Left ventricle myocardium inferior (tissue), 1 donor: ENCODE measurements at regions not wholly inside any gene's neighbourhood (a gene's known extent, or its start where the extent isn't known, plus 50 kb on each side); places are given as distances from the start of the nearest gene placed in this dataset.
"Not testable (repeated sequence)": the region's sequence is repeated elsewhere in the genome, so short reads cannot be mapped to it uniquely, and the experiment has no call there.

Experiments
- DNase-seq: peaks from one replicate; pipeline ENCODE4 v3.0.0-alpha.2; 2020
- H3K27ac ChIP-seq: fragments of 200-600 bp; replicated peaks from 2 replicates; pipeline ENCODE4 v1.8.0; 2021
- H3K27me3 ChIP-seq: fragments of 200-600 bp; 2 replicates; pipeline ENCODE4 v1.8.0; 2021; ENCODE audit warnings: low read depth
- H3K36me3 ChIP-seq: fragments of 200-600 bp; 2 replicates; pipeline ENCODE4 v1.8.0; 2021
- H3K4me1 ChIP-seq: fragments of 200-600 bp; 2 replicates; pipeline ENCODE4 v1.8.0; 2021
- H3K4me3 ChIP-seq: fragments of 200-600 bp; 2 replicates; pipeline ENCODE4 v1.8.0; 2021; ENCODE audit warnings: mild to moderate bottlenecking, moderate library complexity
- H3K9me3 ChIP-seq: fragments of 200-600 bp; replicated peaks from 2 replicates; pipeline ENCODE4 v1.8.0; 2021
- CTCF ChIP-seq: fragments of 200-600 bp; IDR thresholded peaks from 2 replicates; pipeline ENCODE4 v1.8.0; 2021; ENCODE audit warnings: antibody characterized with exemption, mild to moderate bottlenecking, borderline replicate concordance
- intact Hi-C: fragments of 100-400 bp; cut with micrococcal nuclease; formaldehyde crosslinking; loops from one replicate; pipeline ENCODE4 v1.11.0; 2022
- donor health status: DM: no; HTN: yes; CAD: no; lungs with severe emphysema.

- DNase-seq, result no peak
- Histone ChIP-seq H3K4me1 (no peaks in the 10 kb centered on the region), H3K9me3 (peaks cover 4% of the 10 kb centered on the region), H3K27me3 (no peaks in the 10 kb centered on the region), H3K36me3 (no peaks in the 10 kb centered on the region), H3K27ac (no peak overlapping the region), H3K4me3 (no peak overlapping the region)
- TF ChIP-seq CTCF, result no peak
- intact Hi-C loops, result no loop called here
Measured at GRCh38 chr2:43005975-43006833, 213.8 kb upstream of the HAAO start.

GRCh38 chr2:43005245-43005974 lies 213.0 kb upstream of the HAAO start:
- Histone ChIP-seq H3K27ac (no peak overlapping the region), H3K4me1 (no peaks in the 10 kb centered on the region), H3K9me3 (peaks cover 4% of the 10 kb centered on the region), H3K27me3 (no peaks in the 10 kb centered on the region), H3K4me3 (no peak overlapping the region), H3K36me3 (no peaks in the 10 kb centered on the region)
- intact Hi-C loops, result no loop called here
- no peak for TF ChIP-seq CTCF
- DNase-seq, result no peak

- Histone ChIP-seq H3K27ac (no peak overlapping the region), H3K9me3 (peaks cover 4% of the 10 kb centered on the region), H3K4me3 (no peak overlapping the region), H3K4me1 (no peaks in the 10 kb centered on the region), H3K27me3 (no peaks in the 10 kb centered on the region), H3K36me3 (no peaks in the 10 kb centered on the region)
- no peak for DNase-seq
- no peak for TF ChIP-seq CTCF
- intact Hi-C loops, result no loop called here
Measured at GRCh38 chr2:43004879-43005244, 212.5 kb upstream of the HAAO start.

- intact Hi-C loops, H3K27me3 ChIP-seq, H3K36me3 ChIP-seq, DNase-seq, H3K27ac ChIP-seq, H3K9me3 ChIP-seq, H3K4me3 ChIP-seq, H3K4me1 ChIP-seq: not testable (repeated sequence)
Measured at GRCh38 chr2:43004126-43004865, 211.9 kb upstream of the HAAO start.

- Histone ChIP-seq H3K36me3 (no peaks in the 10 kb centered on the region), H3K27me3 (no peaks in the 10 kb centered on the region), H3K4me1 (no peaks in the 10 kb centered on the region), H3K9me3 (peaks cover 4% of the 10 kb centered on the region), H3K27ac (no peak overlapping the region), H3K4me3 (no peak overlapping the region)
- TF ChIP-seq CTCF, result no peak
- DNase-seq, result no peak
- intact Hi-C loops, result no loop called here
Measured at GRCh38 chr2:43003702-43004101, 211.3 kb upstream of the HAAO start.
